Neural progenitor cell (in vitro differentiated cells): ENCODE measurements at regions not wholly inside any gene's neighbourhood (a gene's known extent, or its start where the extent isn't known, plus 50 kb on each side); places are given as distances from the start of the nearest gene placed in this dataset.

ENCODE experiments used
- CTCF ChIP-seq: fragments of 200-600 bp; sonication (generic); IDR thresholded peaks from 2 replicates; pipeline ENCODE4 v1.5.1; 2017; ENCODE audit warnings: antibody characterized with exemption, mild to moderate bottlenecking
- EZH2 ChIP-seq: fragments of 200-600 bp; sonication (generic); IDR thresholded peaks from 2 replicates; pipeline ENCODE4 v1.6.1; 2017; ENCODE audit warnings: antibody characterized with exemption, mild to moderate bottlenecking, moderate library complexity

GRCh38 chr6:44042261-44042988 is 84.8 kb downstream of the MRPL14 start:
- TF ChIP-seq CTCF (no peak), EZH2 (no peak)
